K562 (cell line): ENCODE measurements at regions not wholly inside any gene's neighbourhood (a gene's known extent, or its start where the extent isn't known, plus 50 kb on each side); places are given as distances from the start of the nearest gene placed in this dataset.

Experiments
- CBFA2T2 ChIP-seq: fragments of 450-650 bp; conservative IDR thresholded peaks from 2 replicates; pipeline ENCODE4 v1.6.1; 2017; ENCODE audit warnings: mild to moderate bottlenecking
- CBFA2T3 ChIP-seq: fragments of 450-650 bp; IDR thresholded peaks from 2 replicates; pipeline ENCODE4 v1.6.1; 2017
- CHD2 ChIP-seq: IDR thresholded peaks from 2 replicates; pipeline ENCODE4 v1.6.1; 2011; ENCODE audit warnings: low read depth, low read length
- E2F8 ChIP-seq: fragments of 450-650 bp; IDR thresholded peaks from 2 replicates; pipeline ENCODE4 v1.7.1; 2018; ENCODE audit warnings: mild to moderate bottlenecking, low read depth; ENCODE audit not compliant: partially characterized antibody
- ETV5 ChIP-seq: sonication (generic); formaldehyde crosslinking; IDR thresholded peaks from 2 replicates; pipeline ENCODE4 v1.4.0; 2020; ENCODE audit warnings: low read depth, mild to moderate bottlenecking, missing genetic modification reagents
- GTF3C2 ChIP-seq: IDR thresholded peaks from 3 replicates; pipeline ENCODE4 v1.6.1; 2011; ENCODE audit warnings: borderline replicate concordance, mild to moderate bottlenecking, moderate library complexity; ENCODE audit not compliant: insufficient read length; ENCODE audit errors: extremely low read depth
- HNRNPLL ChIP-seq: fragments of 200-400 bp; formaldehyde crosslinking; IDR thresholded peaks from 2 replicates; pipeline ENCODE4 v1.6.1; 2017; ENCODE audit warnings: low read length, low read depth, mild to moderate bottlenecking; ENCODE audit not compliant: poor library complexity, severe bottlenecking
- MAFF ChIP-seq: IDR thresholded peaks from 2 replicates; pipeline ENCODE4 v1.6.1; 2012; ENCODE audit warnings: low read length, improper control_type of control experiment
- MAFG ChIP-seq: fragments of 450-650 bp; conservative IDR thresholded peaks from 2 replicates; pipeline ENCODE4 v1.6.1; 2016; ENCODE audit warnings: missing genetic modification characterization, missing compliant biosample characterization
- NCOA1 ChIP-seq: fragments of 450-650 bp; IDR thresholded peaks from 2 replicates; pipeline ENCODE4 v1.6.1; 2016; ENCODE audit warnings: low read depth
- NFATC3 ChIP-seq: fragments of 450-650 bp; IDR thresholded peaks from 2 replicates; pipeline ENCODE4 v1.6.1; 2017; ENCODE audit warnings: mild to moderate bottlenecking
- PHTF2 ChIP-seq: fragments of 250-450 bp; sonication (Bioruptor Pico); IDR thresholded peaks from 2 replicates; pipeline ENCODE4 v1.5.0; 2021; ENCODE audit warnings: mild to moderate bottlenecking
- RREB1 ChIP-seq: fragments of 250-450 bp; sonication (Bioruptor Pico); IDR thresholded peaks from 2 replicates; pipeline ENCODE4 v1.4.0; 2020
- TCF3 ChIP-seq: sonication (generic); formaldehyde crosslinking; IDR thresholded peaks from 2 replicates; pipeline ENCODE4 v1.4.0; 2020; ENCODE audit warnings: mild to moderate bottlenecking, missing genetic modification reagents
- XRCC3 ChIP-seq: fragments of 450-650 bp; IDR thresholded peaks from 2 replicates; pipeline ENCODE4 v1.6.1; 2017; ENCODE audit warnings: mild to moderate bottlenecking, moderate library complexity
- ZNF239 ChIP-seq: fragments of 250-450 bp; sonication (Bioruptor Pico); IDR thresholded peaks from 2 replicates; pipeline ENCODE4 v1.4.0; 2020; ENCODE audit warnings: mild to moderate bottlenecking
- ZNF445 ChIP-seq: fragments of 250-450 bp; sonication (Bioruptor Pico); IDR thresholded peaks from 2 replicates; pipeline ENCODE4 v1.4.0; 2020; ENCODE audit warnings: low read depth, mild to moderate bottlenecking, moderate library complexity

GRCh38 chr4:105061136-105061696 lies 85.5 kb upstream of the TET2 start (continued):
- TF ChIP-seq RREB1 (no peak), CBFA2T2 (no peak), GTF3C2 (no peak), HNRNPLL (no peak), TCF3 (CRISPR knock-in tag) (peak; percentile 32; the same call in 1 of the 2 replicates), NCOA1 (no peak), CHD2 (no peak), NFATC3 (no peak), MAFG (tag) (0 out of 2 replicates have a peak, but pooled peaks have one; percentile 36), E2F8 (no peak), ZNF239 (CRISPR knock-in tag) (no peak), PHTF2 (CRISPR knock-in tag) (no peak), ETV5 (CRISPR knock-in tag) (no peak), MAFF (peak; percentile 29; the same call in 1 of the 2 replicates), CBFA2T3 (peak; percentile 27; the same call in 1 of the 2 replicates), ZNF445 (CRISPR knock-in tag) (no peak), XRCC3 (no peak)
